Fibroblast of upper back skin (primary cell): ENCODE measurements at regions not wholly inside any gene's neighbourhood (a gene's known extent, or its start where the extent isn't known, plus 50 kb on each side); places are given as distances from the start of the nearest gene placed in this dataset.
A peak's percentile ranks its signal among the peaks of the same experiment; 100 is the strongest.

ENCODE experiments used
- DNase-seq: peaks from one replicate; pipeline ENCODE4 v3.0.0-alpha.2; 2013

- peak; percentile 84 for DNase-seq
Observed at GRCh38 chr5:153147891-153148623, 342.4 kb upstream of the GRIA1 start.

DNA sequence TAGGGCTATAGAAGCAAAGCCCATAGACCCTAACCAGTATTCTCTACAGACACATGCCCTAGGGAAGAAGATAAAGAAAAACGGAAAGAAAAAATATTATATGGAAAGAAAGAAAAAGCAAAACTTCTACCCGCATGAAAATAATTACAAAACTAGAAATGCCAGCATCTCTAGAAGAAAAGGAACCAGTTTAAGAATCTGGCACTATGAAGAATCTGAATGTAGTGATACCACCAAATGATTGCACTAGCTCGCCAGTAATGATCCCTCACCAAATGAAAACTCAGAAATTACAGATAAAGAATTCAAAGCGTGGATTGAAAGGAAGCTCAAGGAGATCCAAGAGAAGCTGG, 341.9 kb upstream of the GRIA1 start:
- no peak for DNase-seq

DNA sequence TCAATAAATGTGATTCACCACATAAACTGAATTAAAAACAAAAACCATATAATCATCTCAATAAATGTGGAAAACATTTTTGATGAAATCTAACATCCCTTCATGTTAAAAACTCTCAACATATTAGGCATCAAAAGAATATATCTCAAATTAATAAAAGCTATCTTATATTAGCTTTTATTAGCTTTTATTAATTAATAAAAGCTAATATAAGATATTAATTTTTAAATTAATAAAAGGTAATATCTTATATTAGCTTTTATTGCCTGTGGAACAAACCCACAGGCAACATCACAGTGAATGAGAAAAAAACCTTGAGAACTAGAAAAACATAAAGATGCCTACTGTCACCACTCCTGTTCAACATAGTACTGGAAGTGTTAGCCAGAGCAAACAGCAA, 338.9 kb upstream of the GRIA1 start:
- no peak for DNase-seq

- peak; percentile 94 for DNase-seq
Observed at GRCh38 chr5:153153086-153153485, 337.4 kb upstream of the GRIA1 start.

DNA sequence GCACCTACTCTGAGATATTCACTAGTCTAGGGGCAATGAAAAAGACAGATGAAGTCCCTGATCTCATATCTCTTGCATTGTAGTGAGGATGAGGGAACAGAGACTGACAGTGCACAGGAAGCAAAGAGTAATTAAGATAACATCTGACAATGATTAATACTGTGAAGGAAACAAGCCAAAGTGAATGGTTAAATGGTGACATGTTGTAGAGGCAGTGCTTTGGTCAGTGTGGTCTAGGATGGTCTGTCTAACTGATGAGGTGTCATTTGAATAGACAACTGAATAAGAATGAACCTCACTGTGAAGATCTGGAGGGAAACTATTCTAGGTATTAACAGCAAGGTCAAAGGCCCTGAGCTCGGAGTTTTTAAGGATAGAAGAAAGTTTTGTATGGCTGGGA, 333.3 kb upstream of the GRIA1 start:
- peak; percentile 83 for DNase-seq

- no peak for DNase-seq
Observed at GRCh38 chr5:153158608-153159007, 331.9 kb upstream of the GRIA1 start.

DNA sequence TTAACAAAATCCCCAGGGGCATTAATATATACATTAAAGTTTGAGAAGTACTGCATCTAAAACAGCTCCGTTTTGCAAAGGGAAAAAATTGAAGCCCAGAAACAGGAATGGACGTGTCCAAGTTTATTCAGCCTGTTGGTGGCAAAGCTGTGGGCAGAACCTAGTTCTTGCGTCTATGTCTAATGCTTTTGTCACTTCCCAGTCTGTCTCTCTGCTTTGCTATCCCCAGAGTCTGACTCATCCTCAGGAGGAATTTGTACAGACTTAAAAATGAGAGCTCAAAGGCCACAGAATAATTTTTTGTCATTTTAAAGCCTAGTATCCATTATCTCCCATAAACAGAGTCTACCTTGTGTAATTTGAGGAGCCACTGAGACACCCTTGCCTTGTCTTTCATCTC, 330.9 kb upstream of the GRIA1 start:
- DNase-seq = peak; percentile 67

- DNase-seq = peak; percentile 60
Observed at GRCh38 chr5:153168241-153168640, 322.2 kb upstream of the GRIA1 start.

DNA sequence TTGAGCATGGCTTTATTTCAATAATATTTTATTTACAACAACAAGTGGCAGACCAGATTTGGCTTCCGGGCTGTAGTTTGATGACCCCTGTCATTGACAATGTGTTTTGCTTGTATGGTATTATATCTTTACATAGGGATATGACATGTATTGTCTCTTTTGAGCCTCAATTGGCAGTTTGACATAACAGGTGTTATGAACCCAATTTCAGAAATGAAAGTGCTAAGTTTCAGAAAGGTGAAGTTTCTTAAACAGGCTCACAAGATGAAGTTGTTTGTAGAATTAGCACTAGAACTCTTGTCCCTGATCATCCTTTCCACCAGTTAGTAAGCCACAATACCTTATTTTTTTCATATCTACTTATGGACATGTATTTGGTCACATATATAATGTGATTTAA, 303.0 kb upstream of the GRIA1 start:
- DNase-seq = no peak

DNA sequence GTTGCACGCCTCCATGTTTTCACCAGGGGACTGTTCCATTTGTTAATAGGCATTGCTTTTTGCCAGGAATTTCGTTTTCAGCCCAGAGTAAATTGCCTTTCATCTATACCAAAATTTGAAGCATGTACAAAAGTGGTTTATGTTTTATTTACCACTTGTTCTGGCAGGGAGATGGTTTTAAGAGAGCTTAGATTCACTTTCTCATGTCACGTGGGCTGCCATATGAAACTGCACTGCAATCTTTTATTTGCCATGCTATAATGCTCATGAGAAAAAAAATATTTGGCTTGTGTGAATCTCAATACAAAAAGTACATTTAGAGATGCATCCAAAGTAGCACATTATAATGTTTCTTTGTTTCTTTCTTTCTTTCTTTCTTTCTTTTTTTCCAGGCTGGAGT, 284.1 kb upstream of the GRIA1 start:
- no peak for DNase-seq

GRCh38 chr5:153209016-153209415, 281.5 kb upstream of the GRIA1 start:
- DNase-seq = no peak

GRCh38 chr5:153209687-153210086, 280.8 kb upstream of the GRIA1 start:
- no peak for DNase-seq

DNA sequence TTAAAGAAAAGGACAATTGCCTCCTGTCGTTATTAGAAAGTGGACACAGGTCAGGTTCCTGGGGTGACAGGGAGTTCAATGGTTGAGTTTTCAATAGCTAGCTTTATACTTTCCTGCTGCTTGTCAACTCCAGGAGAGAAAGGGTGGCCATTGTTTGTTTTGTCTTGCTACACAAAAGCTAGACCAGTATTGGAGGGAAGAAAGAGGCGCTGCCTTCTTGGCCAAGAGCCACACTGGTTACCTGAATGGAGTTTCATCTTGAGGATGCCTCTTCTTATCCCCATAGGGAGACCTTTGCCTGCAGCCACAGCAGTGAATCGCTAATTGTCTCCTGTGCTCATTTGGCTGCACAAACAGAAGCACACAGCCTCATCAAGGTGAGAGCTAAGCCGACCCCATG, 279.4 kb upstream of the GRIA1 start:
- DNase-seq = no peak

DNA sequence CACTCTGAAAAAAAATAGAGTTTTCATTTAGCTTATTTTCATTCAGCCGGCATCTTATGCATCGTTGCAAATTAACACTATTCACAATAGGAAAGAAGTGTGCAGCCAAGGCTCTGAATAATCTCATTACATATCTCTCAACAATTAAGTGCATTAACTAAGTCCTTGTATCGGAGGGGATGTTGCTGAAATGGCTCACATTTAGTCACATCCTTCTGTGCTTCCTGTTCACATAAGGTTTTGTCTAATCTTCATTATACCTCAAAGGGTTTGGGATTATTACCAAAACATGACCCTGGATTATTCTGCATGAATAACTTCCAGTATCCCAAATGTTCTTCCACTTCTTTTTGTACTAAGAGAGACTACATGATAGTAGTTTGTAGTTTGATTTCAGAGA, 278.0 kb upstream of the GRIA1 start:
- no peak for DNase-seq

GRCh38 chr5:153222936-153223335, 267.5 kb upstream of the GRIA1 start:
- peak; percentile 91 for DNase-seq

- DNase-seq = no peak
Observed at GRCh38 chr5:153223376-153223775, 267.1 kb upstream of the GRIA1 start.

DNA sequence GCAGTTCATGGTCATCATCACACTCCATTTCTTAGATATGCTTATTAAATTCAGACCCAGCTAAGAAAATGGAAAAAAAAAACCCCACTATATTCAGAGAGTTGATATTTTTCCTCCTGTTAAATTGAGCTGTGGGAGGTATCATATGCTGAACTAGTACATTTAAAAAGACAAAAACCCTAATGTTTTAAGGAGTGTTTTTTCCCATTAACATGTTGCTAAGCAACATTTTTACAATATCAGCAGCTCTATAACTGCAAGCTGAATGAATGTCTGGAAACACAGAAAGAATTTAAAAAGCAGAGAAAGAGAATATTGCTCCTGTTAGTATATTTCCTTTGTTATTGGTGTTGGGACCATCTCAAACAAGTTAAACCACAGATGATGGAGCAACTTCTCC, 265.8 kb upstream of the GRIA1 start:
- DNase-seq = no peak

GRCh38 chr5:153233933-153234332, 256.5 kb upstream of the GRIA1 start:
- DNase-seq = no peak

DNA sequence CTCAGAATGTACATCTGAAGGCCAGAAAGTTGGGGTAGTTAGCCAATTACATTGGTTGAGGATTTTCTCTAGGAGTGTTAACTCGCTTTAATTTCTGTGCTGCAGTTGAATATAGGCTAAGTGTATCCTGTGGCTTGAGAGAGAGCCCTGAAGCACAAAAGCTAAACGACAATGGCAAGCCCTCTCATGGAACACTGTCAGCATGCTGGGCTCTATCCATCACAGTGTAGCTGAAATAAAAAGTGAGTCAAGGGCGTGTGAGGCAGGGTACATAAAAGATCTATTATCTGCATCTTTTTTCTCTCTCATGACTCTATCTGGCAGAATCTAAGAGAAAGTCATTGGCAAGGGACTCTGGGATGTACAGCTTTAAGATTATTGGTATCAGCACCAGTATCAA, 254.2 kb upstream of the GRIA1 start:
- DNase-seq = no peak

- no peak for DNase-seq
Observed at GRCh38 chr5:153237671-153238332, 252.7 kb upstream of the GRIA1 start.

DNA sequence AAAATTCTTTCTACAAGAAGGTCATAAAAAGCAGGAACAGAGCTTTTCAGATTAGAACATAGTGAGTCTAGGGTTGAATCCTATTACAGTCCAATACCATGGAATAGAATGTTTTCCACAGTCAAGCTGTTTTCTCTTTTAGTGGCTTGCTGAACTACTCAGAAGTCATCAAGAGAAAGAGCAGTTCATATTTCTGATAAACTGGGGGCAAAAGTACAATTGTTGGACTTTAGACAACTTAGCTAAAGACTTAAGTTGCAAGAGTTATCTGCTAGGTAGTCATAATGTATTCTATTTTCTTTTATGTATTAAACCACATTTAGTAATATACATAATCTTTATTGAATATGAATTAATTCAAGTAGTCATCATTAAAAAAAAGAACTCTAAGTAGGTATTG, 233.1 kb upstream of the GRIA1 start:
- DNase-seq = no peak

- DNase-seq = no peak
Observed at GRCh38 chr5:153258469-153258868, 232.0 kb upstream of the GRIA1 start.

- no peak for DNase-seq
Observed at GRCh38 chr5:153267506-153267905, 223.0 kb upstream of the GRIA1 start.

DNA sequence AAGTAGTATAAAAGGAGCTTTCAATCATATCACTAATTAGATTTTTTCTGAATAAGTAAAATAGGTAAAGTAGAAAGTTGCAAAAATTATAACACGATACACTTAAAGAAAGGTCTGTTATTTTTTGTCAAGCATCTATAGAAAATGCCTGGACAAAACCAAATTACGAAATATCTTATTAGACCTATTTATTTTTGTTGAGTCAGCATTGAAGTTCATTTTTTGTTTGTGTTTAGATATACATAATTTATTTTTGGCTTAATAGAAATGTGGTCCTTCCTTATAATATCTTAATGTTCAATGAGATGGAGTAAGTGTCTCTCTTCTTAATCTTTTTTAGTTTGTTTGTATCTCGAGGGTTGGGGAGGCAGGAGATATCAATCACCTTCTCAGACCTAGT, 214.8 kb upstream of the GRIA1 start:
- DNase-seq = no peak

DNA sequence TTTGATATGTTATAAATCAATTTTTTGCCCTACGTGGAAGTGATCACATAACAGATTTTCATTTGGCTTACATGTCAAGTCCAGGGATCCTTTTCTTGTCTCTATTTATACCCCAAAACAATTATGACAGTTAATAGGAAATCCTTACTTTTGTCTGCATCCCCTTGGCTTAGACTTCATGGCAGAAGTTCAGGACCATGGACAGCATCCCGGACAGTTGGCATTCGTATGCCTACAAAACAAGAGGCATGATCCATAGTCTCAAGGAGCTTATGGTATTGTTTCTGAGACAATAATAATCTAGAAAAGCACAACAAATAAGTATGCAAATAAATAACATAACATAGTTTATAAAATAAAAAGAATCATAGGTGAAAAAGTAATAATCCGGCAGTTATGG, 214.3 kb upstream of the GRIA1 start:
- DNase-seq = peak; percentile 40
